HG03108 (cell line): ENCODE measurements at regions not wholly inside any gene's neighbourhood (a gene's known extent, or its start where the extent isn't known, plus 50 kb on each side); places are given as distances from the start of the nearest gene placed in this dataset.

ENCODE experiments used
- ATAC-seq: cut with Tn5 transposase; IDR thresholded peaks from one replicate; pipeline ENCODE4 v1.9.1; 2021; ENCODE audit warnings: moderate library complexity; ENCODE audit not compliant: unreplicated experiment

DNA sequence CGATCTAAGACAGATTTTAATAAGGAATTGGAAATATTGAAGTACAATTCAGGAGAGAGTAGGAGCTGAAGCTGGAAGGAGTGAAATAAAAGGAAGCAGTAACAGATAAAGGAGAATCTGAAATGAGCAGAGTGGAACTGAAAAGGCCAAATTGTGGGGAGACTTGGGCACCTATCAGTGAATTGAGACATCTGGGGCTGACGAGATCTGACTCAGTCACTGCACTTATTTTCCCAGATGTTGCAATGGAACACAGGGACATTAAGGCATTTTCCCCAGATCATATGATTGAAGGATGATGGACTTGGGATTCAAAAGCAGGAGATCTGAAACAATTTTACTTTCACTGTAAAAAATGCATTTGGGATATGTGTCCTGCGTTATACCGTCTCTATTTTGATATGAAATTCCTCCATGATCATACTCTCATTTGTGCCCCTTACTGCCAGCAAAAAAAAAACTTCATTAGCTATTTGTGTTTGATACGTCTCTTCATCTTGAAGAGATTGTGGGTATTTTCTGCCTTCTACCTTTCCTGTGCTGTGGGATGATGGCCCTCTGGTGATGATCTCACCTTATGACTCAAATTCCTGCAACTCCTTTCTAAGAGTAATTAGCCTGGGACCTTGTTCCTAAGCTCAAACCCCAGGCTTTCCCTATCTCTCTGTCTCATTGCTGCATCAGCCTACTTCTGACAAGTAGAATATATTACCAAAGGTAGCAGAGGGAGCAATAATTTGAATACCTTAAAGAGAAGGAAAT, 278.5 kb upstream of the MAN1A1 start:
- no peak for ATAC-seq

DNA sequence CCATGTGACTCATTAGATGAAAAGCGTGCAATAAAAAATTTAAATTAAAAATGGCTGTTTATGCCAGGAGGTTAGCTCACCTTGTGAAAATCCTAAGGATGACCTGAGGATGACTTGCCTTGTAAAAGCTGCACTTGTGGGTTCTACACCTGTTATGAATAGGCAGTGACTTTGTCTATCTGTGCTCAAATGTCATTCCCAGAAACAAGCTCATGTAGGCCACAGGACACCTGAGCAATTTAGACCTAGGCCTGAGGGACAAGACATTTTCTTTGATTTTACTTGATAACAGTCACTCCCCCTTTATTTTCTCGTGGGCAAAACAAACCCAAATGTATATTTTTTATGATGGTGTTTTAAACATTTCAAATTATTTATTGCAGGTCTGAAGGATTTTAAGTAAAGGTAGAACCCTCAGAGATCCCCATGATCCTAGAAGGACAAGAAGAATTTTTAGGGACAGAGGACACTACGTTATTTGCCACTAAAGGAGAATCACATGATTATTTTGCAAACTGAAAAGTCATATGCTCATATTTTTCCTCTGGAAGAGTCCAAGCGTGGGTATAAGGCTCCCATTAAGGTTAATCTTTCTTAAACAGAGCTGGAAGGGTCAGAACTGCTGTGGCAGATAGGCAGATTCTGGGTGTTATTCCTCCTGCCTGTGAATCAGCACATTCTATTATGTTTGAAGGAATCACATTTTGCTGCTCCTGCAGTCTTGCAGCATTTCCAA, 277.5 kb upstream of the MAN1A1 start:
- no peak for ATAC-seq

DNA sequence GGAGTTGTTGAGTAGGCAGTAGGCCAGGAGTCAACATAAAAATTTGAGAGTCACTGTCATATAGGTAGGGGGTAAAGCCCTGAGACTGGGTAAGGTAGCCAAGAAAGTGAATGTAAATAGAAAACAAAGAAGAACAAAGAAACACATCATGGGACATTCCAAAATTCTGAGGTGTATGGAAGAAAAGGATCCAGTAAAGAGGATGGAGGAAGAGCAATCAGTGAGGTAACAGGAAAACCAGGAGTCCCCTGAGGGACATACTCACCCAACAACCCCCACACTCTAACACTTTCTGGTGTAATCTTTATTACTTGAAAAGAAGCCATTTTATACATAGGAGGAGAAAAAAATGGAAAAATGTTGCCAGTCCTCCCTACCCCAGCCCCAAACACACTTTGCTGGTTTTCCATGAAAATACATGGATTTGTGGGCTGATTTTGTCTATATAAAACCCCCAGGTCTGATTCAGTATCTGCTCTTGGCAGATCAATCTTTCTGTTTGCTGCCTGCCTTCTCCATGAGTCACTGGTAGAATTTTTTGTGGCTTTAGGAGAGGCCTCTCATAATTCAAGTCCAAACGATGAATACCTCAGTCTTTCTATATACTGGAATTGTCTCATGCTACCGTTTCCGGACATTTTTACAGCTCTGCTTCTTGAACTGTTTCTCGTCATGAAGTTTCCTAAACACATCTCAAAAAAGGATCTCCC, 271.4 kb upstream of the MAN1A1 start:
- no peak for ATAC-seq

DNA sequence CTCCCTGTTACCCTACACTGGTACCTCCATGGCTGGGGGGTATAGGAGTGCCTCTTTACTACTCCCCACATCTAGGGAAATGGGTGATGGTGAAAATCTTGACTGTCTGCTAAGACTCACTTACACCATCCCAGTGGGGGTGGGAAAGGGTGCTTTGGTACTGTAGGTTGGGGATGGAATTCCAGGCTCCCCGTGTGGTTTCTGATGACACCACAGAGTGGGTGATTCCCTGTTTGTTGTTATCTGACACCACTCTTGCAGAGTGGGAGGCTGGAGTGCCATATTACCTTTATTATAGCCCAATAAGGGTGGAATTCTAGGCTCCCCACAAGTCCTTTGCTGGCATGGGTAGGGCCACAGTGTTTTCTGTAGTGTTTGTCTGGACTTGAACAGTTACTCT, 264.6 kb upstream of the MAN1A1 start:
- ATAC-seq: no peak

DNA sequence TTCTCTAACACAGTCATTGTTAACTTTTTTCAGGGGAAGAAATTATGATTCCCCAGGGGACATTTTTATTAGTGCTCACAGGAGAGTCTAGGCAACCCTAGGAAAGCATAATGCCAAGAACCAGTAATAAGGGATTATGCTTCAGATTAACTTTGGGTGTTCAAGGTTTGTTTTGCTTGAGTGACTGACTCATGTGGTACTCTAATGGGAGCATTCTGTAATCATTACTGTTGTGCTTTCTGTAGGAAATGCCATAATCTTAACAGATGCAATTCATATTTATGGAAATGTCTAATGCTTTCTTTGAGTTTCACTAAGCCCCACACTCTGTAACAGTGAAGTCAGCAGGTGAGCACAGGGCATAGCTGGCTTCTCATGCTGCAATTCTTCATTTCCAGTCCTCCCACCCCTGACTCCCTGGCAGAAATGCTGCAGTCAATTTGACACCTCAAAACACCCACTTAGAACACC, 263.4 kb upstream of the MAN1A1 start:
- no peak for ATAC-seq

- ATAC-seq: no peak
Measured at GRCh38 chr6:119612176-119612891, 262.8 kb upstream of the MAN1A1 start.

DNA sequence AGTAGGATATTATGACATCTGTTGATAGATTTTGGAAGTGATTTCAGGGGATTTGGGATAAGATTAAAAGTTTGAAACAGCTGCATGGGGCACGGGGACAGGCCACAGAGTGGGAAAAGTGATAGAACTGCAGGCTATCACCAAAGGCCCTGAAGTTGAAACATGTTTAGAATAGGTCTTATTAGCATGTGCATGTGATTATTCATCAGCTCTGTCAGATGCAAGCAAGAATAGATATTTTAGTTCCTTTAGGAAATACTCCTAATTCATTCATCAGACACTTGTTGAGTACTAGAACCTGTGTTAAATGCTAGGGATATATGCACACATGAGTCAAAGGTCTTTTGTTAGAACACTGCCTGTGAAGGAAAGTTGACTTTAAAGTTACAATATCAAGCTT, 261.2 kb upstream of the MAN1A1 start:
- ATAC-seq: no peak

DNA sequence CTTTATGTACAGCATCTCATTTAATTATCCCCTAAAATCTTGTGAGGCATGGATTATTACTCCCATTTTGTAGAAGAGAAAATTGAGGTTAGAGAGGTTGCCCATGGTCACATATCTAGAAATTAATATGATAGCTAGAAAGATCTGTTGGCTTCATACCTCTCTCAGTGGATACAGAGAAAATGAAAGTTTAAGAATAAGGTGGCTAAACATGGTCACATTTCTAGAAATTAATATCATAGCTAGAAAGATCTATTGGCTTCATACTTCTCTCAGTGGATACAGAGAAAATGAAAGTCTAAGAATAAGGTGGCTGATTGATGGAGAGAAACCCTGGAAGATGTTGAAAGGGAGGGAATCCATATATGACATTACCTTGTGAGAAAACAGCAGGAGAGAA, 260.7 kb upstream of the MAN1A1 start:
- no peak for ATAC-seq

DNA sequence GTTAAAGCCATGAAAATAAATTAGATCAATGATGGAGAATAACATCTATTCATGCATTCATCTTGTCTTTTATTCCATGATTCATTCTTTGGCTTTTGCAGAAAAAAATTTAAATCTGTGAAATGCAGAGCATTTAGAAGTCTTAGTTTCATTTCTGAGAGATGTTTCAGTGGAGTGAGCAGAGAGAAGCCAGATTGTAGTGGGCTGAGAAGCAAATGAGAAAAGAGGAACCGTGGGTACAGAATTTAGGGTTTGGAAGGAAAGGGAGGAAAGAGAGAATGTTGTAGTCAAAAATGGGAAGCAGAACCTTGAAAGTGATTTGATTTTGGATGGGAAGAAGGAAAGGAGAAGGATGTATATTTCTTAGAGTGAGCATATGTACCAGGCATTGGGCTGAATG, 260.3 kb upstream of the MAN1A1 start:
- ATAC-seq: no peak

DNA sequence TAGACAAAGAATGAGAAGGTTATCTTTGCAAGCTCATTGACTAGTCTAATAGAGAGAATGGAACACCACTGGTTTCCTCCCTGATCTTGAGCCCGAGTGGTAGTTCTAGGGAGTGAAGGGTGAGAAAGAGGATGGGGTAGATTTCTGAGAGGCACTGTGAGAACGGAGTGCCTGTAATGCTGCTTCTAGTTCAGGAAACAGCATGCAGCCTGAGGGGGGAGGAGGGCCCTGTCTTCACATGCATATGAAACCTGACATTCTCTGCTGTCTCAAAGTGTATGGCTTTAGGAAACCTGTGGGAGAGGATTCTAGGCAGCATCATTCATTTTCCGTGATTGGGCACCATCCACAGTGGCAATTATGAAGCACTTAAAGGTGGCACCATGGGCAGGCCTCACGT, 259.4 kb upstream of the MAN1A1 start:
- ATAC-seq: no peak

- no peak for ATAC-seq
Measured at GRCh38 chr6:119604124-119604523, 254.6 kb upstream of the MAN1A1 start.

DNA sequence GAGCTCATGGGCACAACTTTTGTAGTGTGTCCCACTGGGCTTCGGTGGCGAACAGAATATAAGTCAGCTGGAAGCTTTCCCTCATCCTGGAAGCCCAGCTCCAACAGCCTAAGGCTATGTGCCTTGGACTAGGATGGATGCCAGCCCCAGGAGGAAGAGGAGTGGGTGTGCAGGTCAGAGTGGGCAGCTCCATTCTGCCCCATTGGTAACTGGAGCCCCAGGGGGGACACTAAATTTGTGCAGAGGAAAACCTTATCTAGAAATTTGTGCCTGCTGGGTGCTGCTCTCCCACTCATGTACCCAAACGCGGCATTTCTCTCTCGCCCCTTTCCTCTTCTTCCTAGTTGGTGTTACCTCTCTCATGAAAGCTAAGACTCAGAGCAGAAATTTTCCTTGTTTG, 253.9 kb upstream of the MAN1A1 start:
- no peak for ATAC-seq

- ATAC-seq: no peak
Measured at GRCh38 chr6:119602215-119603178, 252.9 kb upstream of the MAN1A1 start.

DNA sequence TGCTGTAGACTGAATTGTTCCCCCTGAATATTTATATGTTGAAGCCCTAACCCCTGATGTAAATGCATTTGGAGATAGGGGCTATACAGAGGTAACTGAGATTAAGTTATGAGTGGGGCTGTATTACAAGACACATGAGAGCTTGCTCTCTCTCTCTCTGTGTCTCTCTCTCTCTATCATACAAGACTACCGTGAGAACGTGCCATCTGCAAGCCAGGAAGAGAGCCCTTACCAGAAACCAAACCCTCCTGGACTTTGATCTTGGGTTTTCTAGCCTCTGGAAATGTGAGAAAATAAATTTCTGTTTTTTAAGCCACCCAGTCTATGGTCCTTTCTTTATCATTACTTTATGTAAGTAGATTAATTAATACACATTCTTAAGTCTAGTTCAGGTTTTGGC, 249.3 kb upstream of the MAN1A1 start:
- no peak for ATAC-seq

DNA sequence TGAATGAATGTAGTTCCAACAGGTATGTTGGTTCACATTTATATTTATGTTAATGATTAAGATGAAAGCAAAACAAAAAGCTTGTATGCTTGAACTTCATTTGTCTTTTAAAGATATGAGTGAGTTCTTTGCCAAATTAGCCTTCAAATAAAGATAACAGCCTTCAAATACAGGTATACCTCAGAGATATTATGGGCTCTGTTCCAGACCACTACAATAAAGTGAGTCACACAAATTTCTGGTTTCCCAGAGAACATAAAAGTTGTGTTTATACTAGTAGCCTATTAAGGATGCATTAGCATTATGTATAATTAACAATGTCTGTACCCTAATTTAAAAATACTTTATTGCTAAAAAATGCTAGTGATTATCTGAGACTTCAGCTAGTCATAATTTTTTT, 245.3 kb upstream of the MAN1A1 start:
- ATAC-seq: no peak

DNA sequence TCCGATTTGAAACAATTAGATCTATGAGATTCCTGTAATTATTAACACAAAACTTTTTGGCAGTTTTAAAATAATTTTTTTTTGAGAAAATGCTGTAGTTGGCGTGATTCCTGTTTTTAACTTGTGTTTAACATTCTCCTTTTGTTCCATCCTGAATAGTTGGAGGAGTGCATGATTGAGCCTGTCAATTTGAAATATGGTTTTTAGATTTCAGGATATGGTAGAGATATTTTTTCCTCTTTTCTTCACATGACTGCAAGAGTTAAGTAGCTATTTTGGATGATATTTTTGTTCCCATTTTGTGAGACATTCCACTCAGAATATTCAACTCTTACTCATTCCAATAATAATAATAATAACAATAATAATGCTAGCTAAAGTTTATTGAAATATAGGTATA, 241.7 kb upstream of the MAN1A1 start:
- ATAC-seq: no peak

DNA sequence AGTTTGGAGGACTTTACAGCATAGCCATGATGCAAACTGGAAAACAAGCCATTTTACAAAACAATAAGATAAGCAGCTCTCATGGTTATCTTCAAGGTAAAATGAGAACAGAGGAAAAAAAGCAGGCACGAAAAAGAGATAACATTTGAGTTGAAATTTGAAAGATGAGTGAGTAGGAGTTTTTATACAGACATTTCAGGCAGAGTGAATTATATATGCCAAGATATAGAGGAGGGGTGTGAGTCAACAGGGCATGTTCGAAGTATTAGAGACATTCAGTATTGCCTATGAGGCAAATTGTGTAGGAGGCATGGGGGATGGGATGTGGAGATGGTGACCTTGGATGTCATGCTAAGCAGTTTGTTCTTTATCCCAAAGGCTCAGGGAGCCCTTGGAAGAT, 240.5 kb upstream of the MAN1A1 start:
- ATAC-seq: no peak

DNA sequence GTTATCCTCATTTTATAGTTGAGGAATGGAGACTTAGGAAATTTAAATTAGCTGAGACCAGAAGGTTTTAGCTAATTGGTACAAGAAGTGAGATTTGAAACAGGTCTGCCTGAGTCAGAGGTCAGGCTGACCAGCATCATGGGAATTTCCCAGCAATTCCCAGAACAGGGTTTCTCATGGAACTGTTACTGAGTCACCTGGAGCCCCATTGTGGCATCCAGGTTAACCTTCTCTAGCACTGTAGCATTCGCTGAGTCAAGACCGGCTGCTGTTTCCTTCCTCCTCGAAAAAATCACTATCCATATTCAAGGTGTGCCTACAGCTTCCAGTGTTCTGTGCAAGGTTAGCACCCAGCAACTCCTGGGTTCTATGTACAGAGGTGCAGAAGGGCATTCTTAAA, 238.0 kb upstream of the MAN1A1 start:
- no peak for ATAC-seq

- ATAC-seq: peak; percentile 85
Measured at GRCh38 chr6:119586250-119586882, 236.8 kb upstream of the MAN1A1 start.

DNA sequence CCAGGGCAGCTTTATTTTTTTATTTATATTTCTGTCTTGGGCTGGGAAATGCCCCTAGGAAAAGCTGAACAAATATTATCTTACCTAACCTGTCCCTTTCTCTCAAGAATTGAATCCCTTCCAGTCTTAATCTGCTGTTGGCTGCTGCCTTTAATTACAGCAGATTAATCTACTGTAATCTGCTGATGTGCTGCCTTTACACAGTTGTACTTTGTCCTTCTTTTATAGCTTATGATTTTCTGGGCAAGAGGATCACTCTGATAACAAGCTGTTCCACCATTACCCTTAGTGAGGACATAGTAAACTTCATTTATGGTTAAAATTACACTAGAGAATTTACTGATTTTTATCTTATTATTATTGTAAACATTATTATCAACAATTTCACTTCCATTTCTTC, 234.5 kb upstream of the MAN1A1 start:
- no peak for ATAC-seq
